ENCODE measurements at regions not wholly inside any gene's neighbourhood (a gene's known extent, or its start where the extent isn't known, plus 50 kb on each side); places are given as distances from the start of the nearest gene placed in this dataset.
"Not testable (repeated sequence)": the region's sequence is repeated elsewhere in the genome, so short reads cannot be mapped to it uniquely, and the experiment has no call there.

DNA sequence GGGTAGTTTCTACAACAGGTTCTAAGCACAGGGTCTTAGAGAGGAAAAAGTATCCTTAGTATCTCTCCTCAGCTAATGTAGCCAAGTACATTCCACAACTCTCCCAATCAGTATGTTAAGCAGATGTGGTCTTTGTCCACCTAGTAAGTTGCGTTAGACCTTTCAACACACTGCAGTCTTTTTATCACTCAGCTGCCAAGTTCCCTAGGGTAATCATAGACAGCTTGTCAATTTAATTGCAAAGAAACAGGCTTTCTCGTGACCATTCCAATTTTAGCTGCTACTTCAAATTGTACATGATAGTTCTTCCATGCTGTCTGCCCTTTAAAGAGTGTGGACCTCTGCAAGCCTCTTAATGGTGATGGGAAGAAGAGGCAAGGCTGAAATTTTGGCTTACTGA, 211.8 kb upstream of the PKN2 start:
- no peak for DNase-seq (ENCODE audit: low read depth)

DNA sequence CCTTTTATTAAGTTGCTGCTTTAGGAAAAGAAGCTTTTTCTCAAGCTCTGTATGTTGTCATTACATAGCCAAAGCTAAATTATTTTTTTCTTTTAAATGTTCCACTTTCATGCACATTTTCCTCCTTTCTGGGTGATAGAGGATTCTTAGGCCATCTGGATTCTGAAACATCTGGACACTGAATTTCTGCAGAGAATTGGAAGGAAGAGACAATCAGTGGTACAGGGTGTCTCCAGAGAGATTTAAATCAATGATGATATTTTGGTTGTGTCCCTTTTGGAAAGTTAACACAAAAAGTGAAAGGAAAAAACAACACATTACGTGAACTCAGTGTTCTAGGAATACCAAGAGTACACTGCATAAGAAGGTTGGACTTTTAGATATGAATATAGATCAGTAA, 211.4 kb upstream of the PKN2 start:
- no peak for DNase-seq (ENCODE audit: low read depth)

DNA sequence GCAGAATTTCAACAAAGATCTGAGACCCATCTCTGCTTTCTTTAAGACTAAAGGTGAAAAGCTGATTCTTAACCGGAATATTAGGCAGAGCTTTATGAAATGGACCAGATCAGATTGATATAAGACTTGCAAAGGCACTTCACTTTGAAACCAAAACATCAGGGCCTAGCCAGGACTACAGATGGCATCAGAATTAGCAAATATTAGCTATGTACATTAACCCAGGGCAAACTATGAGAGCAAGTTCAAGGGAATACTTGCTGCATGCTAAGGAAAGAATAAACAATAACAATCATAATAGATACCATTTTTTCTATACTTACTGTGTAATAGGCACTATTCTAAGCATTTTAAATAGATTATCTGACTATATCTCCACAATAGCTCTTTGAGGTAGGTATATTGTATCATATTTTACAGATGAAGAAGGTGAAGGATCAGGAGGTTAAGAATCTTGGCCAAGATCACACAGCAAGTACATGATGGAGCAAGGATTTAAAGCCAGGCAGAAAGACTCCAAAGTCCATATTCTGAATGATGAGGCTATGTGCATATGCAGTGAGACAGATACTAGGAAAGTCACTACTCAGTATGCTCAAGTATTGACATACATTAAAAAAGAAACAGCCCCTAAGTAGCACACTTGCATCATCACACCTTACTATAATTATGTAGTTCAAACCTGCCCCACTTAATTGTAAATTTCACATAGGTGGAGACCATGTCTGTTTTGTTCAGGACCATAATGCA, 209.3 kb upstream of the PKN2 start:
- DNase-seq (ENCODE audit: low read depth) = no peak

DNA sequence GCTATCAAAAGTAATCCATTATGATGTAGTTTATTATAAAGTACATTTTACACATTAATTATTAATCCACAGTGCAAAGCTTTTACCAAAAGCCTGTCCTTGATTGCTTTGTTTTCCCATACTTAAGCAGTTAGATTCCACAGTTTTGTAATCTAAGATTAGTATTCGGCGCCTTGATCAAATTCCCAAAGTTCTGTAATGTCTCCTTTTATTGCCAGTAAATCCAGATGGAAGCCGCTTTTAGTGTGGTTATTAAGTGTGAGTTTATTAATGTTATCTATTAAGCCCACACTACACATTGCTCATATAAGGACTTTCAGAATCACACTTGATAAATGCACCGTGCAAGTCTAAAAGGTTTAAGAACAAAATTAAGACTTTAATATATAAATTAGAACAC, 199.2 kb upstream of the PKN2 start:
- no peak for DNase-seq (ENCODE audit: low read depth)

DNA sequence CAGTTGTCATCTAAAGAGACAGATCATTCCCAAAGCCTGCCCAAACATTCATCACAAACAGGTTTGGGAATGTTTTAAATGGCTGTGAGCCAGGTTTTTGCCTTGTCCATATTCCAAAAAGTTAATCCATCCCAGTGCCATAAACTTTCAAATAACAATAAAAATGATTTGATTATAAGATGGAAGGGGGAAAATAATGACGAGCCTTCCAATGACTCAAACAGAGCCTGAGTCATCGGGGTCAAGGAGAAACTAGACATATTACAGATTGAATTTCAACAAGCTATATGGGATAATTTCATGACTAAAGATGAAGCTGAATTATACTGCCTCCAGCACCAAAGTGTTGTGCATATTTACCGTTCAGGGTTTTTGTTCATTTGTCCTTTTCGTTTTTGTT, 195.8 kb upstream of the PKN2 start:
- no peak for DNase-seq (ENCODE audit: low read depth)

DNA sequence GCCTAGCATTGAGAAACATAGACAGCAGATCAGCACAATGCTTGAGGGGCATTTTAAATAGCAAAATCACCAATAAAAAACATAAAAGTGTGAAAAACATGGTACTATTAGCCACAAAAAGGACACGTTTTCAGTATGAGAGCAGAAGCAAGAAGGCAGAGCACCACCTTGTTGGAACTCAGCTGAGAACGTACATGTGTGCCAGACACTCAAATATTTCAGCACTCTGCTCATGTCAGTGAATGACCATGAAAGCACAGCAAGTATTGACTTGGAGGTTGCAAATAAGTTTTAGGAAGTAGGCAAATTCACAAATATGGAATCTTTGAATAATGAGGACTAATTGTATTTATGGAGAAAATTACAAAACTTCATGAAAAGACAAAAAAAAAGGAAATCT, 193.4 kb upstream of the PKN2 start:
- no peak for DNase-seq (ENCODE audit: low read depth)

DNA sequence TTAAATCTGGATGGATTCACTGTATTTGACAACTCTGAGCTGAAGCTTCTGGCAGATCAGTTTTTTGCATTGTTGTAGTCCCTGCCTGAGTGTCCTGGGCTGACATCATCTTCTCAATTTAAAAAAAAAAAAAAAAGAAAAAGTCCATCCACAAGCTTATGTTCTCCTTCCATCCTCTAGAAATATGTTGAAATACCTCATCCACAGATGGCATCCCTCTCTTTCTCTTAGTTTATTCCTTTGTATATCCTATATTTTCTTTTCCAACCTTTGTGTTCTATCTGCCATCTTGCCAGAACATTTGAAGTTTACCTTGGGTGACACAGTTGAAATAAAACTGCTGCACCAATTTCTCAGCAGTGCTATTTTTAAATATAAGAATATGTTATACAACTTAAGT, 184.4 kb upstream of the PKN2 start:
- no peak for DNase-seq (ENCODE audit: low read depth)

DNA sequence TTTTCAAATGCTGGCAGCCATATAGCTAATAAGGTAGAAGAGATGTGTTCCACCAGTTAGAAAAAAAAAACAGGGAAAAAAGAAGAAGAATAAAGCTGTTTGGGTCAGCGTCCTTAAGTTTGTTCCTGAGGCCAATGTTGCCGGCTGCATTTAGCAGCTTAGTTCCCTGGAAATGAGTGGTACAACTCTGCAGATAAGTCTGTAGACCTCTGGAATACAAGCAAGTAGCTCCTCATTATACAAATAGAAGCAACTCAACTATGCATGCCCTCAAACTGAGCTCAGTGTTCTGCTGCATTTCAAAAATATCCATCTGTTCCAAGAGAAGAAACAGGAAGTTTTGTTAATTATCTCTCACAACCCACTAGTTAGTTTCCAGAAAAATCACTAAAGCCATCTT, 181.2 kb upstream of the PKN2 start:
- DNase-seq (ENCODE audit: low read depth) = no peak

DNA sequence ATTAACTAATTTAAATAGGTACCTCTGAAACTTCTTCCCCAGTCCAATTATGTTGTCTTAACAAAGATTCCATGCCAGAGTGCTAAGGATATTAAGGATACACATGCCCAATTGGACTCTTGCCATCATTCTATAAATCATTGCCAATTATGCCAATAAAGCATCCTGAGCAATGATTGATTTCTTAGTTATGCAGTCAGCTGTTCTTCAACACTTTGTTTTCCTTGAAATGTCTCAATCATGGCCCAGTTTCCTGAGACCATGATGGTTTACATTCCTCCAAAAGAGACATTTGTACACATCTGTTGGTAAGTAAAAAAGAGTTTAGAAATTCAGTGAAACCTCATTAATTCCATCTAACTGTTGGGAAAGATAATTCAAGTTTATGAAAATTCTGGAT, 180.4 kb upstream of the PKN2 start:
- no peak for DNase-seq (ENCODE audit: low read depth)

DNA sequence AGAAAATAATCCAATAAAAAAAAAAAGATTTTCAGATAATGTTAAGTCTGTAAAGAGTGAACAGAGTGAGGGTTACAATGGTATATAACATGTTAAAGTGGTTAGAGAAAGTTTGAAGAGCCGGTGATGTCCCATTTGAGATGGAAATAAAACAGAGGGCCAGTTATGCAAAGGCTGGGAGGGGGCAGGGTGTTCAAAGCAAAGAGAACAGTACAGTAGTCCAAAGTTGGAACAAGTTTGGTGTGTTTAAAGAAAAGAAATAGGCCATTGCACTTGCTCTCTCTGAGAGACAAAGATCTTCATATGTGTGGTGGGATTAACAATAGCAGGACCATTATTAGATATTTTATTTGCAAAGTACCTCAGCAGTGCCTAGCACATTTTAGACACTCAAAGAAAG, 179.5 kb upstream of the PKN2 start:
- no peak for DNase-seq (ENCODE audit: low read depth)

DNA sequence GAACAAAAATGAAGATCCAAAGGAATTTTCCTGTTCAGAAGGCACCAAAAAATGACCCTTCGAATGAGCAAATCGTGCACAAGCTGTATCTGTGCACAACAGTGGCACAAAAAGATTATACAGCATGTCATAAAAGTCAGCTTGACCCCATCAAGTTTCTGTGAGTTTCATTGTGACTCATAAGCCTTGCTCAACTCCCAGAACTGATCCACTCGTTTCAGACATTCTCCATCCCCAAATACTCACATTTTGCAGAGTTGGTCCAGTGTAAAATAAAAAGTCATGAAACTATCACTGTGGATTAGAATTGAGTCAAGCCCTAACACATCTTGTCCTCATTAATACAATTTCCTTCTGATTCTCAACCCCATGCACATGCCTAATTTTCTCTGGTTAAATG, 174.7 kb upstream of the PKN2 start:
- DNase-seq (ENCODE audit: low read depth) = no peak

DNA sequence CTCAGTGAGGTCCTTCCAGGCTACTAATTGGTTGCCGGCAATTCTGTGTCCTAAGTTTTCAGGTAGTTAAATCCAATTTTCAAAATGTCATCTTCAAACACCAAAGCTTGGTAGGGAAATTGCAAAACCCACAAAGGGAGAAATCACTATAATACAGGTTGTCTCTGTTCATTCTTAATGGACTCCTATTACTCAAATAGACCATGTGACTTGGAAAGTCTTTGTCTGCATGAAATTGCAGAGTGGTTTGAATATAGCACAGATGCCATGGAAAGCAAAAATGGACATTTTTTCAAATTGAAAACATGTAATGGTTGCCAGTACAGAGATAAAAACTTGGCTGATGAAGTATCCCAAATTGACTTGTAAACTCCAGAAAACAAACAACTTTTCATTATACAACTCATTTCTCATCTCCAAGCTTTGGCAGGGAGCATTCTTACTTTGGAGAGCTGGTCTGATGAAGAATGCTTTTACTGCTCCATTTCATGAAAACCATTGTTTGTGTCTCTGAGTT, 169.5 kb upstream of the PKN2 start:
- DNase-seq (ENCODE audit: low read depth) = no peak

DNA sequence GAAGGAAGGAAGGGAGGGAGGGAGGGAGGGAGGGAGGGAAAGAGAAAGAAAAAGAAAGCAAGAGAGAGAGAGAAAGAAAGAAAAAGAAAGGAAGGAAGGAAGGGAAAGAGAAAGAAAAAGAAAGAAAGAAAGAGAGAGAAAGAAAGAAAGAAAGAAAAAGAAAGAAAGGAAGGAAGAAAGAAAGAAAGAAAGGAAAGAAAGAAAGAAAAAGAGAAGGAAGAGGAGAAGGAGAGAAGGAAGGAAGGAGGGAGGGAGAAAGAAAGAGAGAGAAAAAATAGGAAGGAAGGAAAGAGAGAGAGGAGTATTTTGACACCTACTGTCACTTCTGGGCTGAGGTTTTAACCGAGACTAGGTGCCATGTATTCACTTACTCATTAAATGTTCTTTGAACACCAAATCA, 166.6 kb upstream of the PKN2 start:
- DNase-seq (ENCODE audit: low read depth) = not testable (repeated sequence)

DNA sequence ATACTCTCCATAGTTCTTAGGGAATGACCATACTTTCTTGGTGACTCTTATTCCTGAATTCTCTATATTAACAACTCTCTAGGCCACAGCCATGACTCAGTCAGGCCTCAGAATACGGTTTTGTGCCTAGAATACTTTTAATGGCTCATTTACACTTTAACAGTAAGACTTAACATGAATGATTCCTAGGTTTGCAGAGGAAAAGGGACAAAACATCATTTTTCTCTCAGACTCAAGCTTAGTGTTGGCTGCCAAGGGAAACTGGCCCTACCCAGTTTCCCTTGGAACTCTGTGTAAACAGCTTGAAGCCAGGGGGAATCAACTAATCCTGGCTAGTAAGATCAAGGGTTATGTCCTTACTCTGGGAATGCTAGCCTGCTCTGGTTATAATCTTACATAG, 164.9 kb upstream of the PKN2 start:
- DNase-seq (ENCODE audit: low read depth) = no peak

DNA sequence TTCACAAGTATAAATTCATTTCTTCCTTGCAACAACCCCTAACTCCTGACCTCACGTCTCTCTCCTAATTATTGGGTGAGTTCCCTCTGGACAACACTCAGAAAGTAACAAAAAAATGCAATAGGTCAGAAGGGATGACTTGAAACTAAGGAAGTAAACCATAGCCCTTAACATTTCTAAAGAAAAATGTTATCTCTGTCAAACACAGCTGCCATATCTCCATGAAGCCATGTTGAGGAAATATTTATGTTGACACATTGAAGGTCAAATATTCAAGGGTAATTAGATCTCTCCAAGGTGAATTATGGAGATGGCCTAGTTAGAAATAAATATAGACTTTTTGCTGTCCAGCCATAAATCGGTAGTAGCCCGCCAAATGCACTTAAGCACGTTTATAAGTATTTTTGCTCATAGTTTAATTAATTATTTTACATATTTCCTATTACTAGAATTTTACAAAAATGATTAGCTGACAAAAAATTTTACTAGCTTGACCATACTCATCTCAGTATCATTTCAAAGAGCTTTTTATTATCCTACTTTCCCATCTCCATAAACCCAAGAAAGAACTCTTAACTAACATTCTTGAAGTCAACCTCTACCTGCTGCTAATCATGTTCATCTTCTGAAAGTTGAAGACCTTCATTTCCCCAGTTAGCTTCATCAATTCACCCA, 160.1 kb upstream of the PKN2 start:
- no peak for DNase-seq (ENCODE audit: low read depth)

DNA sequence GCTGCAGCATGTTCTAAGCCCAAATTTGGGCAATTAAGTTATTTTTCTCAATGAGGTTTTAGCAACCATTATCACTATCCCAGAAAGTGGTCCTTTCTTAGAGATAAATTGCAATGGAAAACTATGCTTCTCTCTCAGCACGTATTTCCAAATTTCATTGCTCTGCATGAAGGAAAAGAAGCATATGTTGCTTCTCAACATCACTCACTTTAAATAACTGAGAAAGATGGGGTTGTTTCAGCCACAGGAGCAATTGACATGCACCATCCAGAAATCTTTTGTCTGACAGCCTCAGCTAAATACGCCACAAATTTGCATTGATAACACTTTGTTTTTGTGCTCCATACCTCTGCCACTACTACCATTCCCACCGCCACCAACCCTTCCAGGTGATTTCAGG, 157.6 kb upstream of the PKN2 start:
- DNase-seq (ENCODE audit: low read depth) = no peak

DNA sequence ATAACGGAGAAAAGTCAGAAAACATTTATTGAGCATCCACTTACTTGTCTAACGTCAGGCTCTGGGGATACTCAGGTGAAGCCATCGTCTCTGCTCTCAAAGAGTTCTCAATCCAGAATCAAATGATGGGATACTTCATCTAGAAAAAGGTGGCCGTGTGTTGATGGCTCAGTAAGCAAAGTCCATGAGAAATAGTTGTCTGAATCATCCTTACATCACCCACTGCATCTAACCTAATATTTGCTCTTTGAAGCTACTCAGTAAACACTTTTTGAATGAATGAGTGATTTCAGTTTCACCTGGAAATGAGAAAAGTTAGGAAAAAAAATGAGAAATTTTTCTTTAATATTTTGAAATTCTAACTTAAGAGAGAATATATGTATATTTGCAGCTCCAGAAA, 155.3 kb upstream of the PKN2 start:
- no peak for DNase-seq (ENCODE audit: low read depth)

DNA sequence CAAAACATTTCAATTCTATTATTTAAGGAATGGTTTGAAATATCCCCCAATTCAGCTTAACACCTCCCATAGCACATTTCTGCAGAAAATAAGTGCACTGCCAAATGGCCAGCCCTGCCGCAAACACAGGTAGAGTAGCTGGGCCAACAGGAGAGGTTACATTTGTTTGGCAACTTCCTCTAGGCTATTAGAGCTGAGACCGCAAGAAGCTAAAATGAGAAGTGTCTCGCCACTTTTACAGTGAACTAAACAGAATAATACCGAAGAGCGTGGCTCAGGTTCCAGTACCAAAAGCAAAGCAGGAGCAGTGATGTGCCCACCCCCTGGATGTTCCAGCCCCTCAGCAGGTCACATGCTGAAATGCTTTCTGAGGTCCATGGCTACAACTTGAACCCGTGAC, 154.5 kb upstream of the PKN2 start:
- DNase-seq (ENCODE audit: low read depth) = no peak

DNA sequence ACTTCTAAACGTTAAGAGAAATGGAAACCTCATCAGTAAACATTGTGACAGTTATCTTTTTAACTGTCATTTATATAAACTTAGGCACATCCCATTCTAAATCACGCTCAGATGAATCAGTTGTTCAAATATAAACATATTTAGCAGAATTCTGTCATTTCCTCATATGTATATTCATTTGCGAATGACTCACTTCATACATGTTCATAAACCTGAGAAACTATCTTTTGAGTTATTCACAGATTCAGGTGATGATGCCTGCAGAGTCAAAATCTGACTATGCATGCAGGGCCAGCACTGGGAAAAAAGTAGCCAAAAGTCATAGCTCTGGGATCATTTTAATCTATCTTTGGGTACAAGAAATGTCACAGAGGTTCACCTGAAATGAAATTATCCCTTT, 153.8 kb upstream of the PKN2 start:
- no peak for DNase-seq (ENCODE audit: low read depth)

DNA sequence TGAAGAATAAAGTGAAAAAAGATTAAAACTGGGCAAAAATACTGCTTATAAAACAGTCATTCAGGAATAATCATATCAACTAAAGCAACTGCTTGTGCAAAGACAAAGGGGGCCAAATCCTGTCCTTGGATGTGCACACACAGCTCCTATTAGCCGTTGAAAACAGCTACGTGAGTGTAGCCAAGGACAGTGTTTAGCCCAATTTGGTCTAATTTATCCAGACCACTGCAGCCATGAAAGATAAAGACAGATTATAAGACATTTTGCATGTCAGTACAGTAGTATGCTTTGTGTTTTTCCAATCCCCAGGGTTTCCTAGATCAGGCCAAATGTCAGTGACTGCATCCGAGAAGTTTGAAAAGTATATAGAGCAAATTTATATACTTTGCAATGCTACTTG, 146.3 kb upstream of the PKN2 start:
- no peak for DNase-seq (ENCODE audit: low read depth)

DNA sequence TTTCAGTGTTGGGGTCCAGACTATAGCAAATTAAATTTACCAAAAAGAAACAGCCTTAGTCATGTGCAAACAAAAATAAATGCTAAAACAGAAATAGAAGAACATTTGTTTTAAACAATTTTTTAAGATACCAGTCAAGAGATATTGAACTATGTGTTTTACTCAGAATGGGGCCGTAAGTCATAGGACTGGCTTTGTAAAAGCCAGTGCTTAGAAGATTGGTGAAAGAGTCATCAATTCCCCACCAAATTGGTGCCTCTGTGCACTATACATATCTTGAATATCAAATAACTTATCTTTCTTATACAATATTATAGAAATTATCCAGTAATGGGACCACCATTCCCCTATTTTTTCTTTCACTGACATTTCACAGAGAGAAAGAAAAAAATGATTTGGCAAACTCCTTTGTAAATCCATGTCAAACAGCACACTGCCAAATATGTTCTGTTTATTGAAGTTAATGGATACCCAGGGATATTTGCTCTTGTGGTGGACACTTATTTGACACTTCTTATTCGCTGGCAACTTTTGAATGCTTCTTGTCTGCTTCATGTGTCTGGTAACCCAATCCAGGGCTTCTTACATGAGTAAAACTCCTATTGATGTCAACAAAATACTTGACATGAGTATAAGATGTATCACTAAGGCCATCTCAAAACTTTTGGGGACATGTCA, 145.7 kb upstream of the PKN2 start:
- no peak for DNase-seq (ENCODE audit: low read depth)

DNA sequence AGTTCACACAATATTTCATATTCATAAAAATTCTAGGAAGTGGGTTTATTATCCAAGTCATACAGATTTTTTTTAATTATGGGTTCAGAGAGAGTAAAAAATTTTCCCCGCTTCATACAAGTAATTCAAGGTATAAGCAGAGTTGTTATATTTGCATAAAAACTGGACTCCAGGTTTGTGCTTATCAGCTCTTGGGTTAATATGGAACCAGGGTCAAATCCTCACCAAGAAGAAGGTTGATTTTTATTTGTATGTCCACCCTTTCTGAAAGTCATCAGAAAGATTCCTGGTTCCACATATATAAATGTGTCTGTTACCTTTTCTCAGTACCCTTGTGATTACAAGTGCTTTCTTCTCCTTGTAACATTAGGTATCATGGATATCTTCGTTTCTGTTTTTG, 143.8 kb upstream of the PKN2 start:
- no peak for DNase-seq (ENCODE audit: low read depth)

DNA sequence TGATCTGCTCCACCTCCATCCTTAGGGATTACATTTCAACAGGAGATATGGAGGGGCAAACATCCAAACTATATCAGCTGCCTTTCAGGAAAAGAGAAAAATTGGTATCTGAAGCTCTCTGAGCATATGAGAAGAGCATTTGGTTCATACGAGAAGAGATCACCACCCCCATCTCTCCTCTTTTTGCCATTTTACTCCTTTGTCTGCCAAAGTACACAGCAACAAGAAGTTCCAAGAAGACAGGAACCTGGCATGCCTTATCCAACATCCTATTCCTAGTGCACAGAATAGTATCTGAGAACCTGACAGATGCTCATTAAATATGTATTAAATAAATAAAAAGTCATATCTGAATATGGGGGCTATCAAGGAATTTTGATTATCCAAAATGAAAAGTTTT, 142.5 kb upstream of the PKN2 start:
- DNase-seq (ENCODE audit: low read depth) = no peak
